AG04449 (cell line): ENCODE measurements at regions not wholly inside any gene's neighbourhood (a gene's known extent, or its start where the extent isn't known, plus 50 kb on each side); places are given as distances from the start of the nearest gene placed in this dataset.

Experiments used
- CTCF ChIA-PET: fragments of 350-600 bp; formaldehyde crosslinking; extraction: SDS; loops from one replicate; lab custom pipeline; 2021; ENCODE audit warnings: antibody characterized with exemption; lab: Yijun Ruan, JAX
- POLR2A ChIA-PET: fragments of 400-600, 350-600 bp; formaldehyde crosslinking; extraction: SDS; loops from one replicate; lab custom pipeline; 2020; ENCODE audit warnings: antibody characterized with exemption, inconsistent platforms; lab: Yijun Ruan, JAX
- DNase-seq: peaks from one replicate; pipeline ENCODE4 v3.0.0-alpha.2; 2010; ENCODE audit warnings: low read depth, low spot score
- H3K4me3 ChIP-seq: 2 replicates; pipeline ENCODE4 v1.5.1; 2011; ENCODE audit warnings: low read depth, mild to moderate bottlenecking, control low read depth, low read length
- TF ChIP-seq, protein P1 (sequence below): IDR thresholded peaks from one replicate; pipeline ENCODE4 v1.5.1; 2011; ENCODE audit warnings: mild to moderate bottlenecking, moderate library complexity, low read length, control low read depth, inconsistent platforms; ENCODE audit not compliant: insufficient read depth; ENCODE audit errors: missing control alignments

GRCh38 chr9:109969573-109970237 is 189.7 kb downstream of the PALM2AKAP2 start:
- CTCF ChIA-PET, result interaction anchor here (1.1 kb wide), 1 partner anchor 152 kb away, joined by 3 read pairs; no protein-coding TSS in a partner anchor
- H3K4me3 ChIP-seq, result no peak overlapping the region
- POLR2A ChIA-PET, result no interaction called here
- TF ChIP-seq, protein P1, sequence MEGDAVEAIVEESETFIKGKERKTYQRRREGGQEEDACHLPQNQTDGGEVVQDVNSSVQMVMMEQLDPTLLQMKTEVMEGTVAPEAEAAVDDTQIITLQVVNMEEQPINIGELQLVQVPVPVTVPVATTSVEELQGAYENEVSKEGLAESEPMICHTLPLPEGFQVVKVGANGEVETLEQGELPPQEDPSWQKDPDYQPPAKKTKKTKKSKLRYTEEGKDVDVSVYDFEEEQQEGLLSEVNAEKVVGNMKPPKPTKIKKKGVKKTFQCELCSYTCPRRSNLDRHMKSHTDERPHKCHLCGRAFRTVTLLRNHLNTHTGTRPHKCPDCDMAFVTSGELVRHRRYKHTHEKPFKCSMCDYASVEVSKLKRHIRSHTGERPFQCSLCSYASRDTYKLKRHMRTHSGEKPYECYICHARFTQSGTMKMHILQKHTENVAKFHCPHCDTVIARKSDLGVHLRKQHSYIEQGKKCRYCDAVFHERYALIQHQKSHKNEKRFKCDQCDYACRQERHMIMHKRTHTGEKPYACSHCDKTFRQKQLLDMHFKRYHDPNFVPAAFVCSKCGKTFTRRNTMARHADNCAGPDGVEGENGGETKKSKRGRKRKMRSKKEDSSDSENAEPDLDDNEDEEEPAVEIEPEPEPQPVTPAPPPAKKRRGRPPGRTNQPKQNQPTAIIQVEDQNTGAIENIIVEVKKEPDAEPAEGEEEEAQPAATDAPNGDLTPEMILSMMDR, result no peak
- no peak for DNase-seq

DNA sequence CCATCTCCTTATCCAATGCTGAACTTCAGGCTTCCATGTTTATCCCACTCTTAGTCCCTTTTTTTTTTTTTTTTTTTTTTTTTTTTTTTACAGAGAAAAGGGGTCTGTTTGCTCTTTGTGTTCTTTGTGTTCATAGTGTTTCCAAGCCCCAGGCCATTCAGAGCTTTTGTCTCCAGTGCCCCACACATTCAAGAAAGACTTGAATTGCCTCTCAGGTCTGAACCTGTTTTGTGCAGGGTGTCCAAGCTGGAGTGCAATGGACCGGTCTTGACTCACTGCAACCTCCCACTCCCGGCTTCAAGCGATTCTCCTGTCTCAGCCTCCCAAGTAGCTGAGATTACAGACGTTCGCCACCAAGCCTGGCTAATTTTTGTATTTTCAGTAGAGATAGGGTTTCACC is 191.2 kb downstream of the PALM2AKAP2 start:
- TF ChIP-seq, protein P1, result no peak
- no peak overlapping the region for H3K4me3 ChIP-seq
- CTCF ChIA-PET, result interaction anchor here (1.0 kb wide), 1 partner anchor 68 kb away, joined by 3 read pairs; no protein-coding TSS in a partner anchor
- no peak for DNase-seq
- POLR2A ChIA-PET, result no interaction called here

- no peak overlapping the region for H3K4me3 ChIP-seq
- ChIA-PET POLR2A (no interaction called here), CTCF (interaction anchor here (0.6 kb wide), 1 partner anchor 108 kb away, joined by 3 read pairs; no protein-coding TSS in a partner anchor)
- DNase-seq, result no peak
- TF ChIP-seq, protein P1, result no peak
Observed at GRCh38 chr9:109972026-109972882, 192.3 kb downstream of the PALM2AKAP2 start.

DNA sequence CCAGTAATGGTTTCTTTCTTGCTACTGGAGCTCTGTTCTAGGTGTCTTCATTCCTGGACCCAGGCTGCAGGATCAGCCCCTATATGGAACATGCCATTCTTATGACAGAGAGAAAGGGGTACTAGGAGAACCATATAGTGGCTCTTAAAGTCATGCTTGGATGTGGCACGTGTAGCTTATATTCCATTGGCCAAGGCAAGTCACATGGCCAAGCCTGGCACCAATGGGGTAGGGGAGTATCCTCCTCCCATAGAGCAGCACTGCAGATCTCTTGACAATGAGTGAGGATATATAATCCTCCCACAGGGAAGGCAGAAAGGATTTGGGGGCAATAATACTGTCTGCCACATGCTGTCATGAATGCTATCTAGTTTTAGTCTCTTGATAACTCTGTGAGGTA is 193.3 kb downstream of the PALM2AKAP2 start:
- CTCF ChIA-PET, result interaction anchor here (0.6 kb wide), 1 partner anchor 107 kb away, joined by 3 read pairs; no protein-coding TSS in a partner anchor

DNA sequence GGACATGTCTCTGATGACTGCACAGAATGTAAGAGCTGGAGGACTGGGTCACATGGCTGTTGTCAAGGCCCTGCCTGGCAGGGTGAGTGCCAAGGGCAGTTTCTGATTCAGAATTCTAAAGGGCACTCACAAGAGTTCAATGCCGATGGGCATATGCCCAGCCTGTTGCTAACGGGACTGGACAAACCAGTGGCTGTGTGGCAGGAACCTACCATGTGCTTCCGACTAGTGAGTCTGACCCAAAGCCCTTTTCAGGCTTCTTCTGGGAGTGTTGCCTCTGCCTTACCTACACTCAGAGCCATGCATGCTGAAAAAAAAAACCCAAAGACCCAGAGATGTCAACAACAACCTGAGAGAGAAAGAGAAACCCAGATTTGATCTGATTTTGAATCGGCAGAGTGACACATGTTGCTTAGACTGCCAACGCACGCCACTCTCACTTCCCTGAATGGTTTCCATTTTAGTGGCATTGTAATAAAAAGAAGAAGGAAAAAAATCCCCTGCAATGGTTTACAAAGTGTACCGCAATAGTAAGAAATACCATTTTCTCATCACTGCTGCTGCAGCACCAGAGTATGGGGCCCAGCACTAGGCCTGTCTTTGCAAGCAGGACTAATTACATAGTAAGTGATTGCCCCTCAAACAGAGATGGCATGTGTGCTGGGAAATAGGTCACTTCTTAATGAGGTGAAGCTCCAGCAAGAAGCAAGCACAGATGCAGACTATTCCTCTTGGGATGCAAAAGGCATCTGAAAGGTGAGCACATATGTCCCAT is 194.3 kb downstream of the PALM2AKAP2 start:
- DNase-seq, result no peak
- CTCF ChIA-PET, result no interaction called here
- H3K4me3 ChIP-seq, result no peak overlapping the region

More for the DNA sequence above, 193.3 kb downstream of the PALM2AKAP2 start:
- H3K4me3 ChIP-seq, result no peak overlapping the region
- TF ChIP-seq, protein P1, result no peak
- no peak for DNase-seq
- POLR2A ChIA-PET, result no interaction called here

More for the DNA sequence above, 194.3 kb downstream of the PALM2AKAP2 start:
- TF ChIP-seq, protein P1, result no peak
- POLR2A ChIA-PET, result no interaction called here
